Lower lobe of right lung (tissue), 2 donors: ENCODE measurements at regions not wholly inside any gene's neighbourhood (a gene's known extent, or its start where the extent isn't known, plus 50 kb on each side); places are given as distances from the start of the nearest gene placed in this dataset.

Experiments used
- ATAC-seq, 2 donors: fragments of 200-7000 bp; cut with Tn5 transposase; one replicate each; pipeline ENCODE4 v1.9.1; 2020 to 2022; ENCODE audit warnings: mild to moderate bottlenecking in 2 of 2, moderate library complexity in 2 of 2
- DNase-seq: peaks from one replicate; pipeline ENCODE4 v3.0.0-alpha.2; 2020
- H3K27ac ChIP-seq: fragments of 200-600 bp; one replicate; pipeline ENCODE4 v1.8.0; 2022
- H3K27me3 ChIP-seq: fragments of 200-600 bp; one replicate; pipeline ENCODE4 v1.8.0; 2022; ENCODE audit warnings: low read depth
- H3K36me3 ChIP-seq: fragments of 200-600 bp; one replicate; pipeline ENCODE4 v1.8.0; 2022; ENCODE audit warnings: mild to moderate bottlenecking
- H3K4me1 ChIP-seq: fragments of 200-600 bp; one replicate; pipeline ENCODE4 v1.8.0; 2022
- H3K4me3 ChIP-seq: fragments of 200-600 bp; one replicate; pipeline ENCODE4 v1.8.0; 2022; ENCODE audit warnings: mild to moderate bottlenecking
- H3K9me3 ChIP-seq: fragments of 200-600 bp; one replicate; pipeline ENCODE4 v1.8.0; 2022
- intact Hi-C: fragments of 100-400 bp; cut with DNase I; formaldehyde crosslinking; loops from one replicate; pipeline ENCODE4 v1.11.0; 2022
- TF ChIP-seq, protein P1 (sequence below): fragments of 200-600 bp; IDR thresholded peaks from one replicate; pipeline ENCODE4 v1.8.0; 2022; ENCODE audit warnings: antibody characterized with exemption, mild to moderate bottlenecking
- donor health status: DM: no; HTN: yes; CAD: no; lungs with severe emphysema.

GRCh38 chr5:178808886-178809285 lies 50.9 kb upstream of the ZNF354B start:
- H3K27me3 ChIP-seq, result no peaks in the 10 kb centered on the region
- ATAC-seq (no peak), DNase-seq (no peak)
- H3K4me3 ChIP-seq, result no peak overlapping the region
- no peak overlapping the region for H3K27ac ChIP-seq
- no peaks in the 10 kb centered on the region for H3K9me3 ChIP-seq
- intact Hi-C loops, result no loop called here
- no peaks in the 10 kb centered on the region for H3K4me1 ChIP-seq
- TF ChIP-seq, protein P1, sequence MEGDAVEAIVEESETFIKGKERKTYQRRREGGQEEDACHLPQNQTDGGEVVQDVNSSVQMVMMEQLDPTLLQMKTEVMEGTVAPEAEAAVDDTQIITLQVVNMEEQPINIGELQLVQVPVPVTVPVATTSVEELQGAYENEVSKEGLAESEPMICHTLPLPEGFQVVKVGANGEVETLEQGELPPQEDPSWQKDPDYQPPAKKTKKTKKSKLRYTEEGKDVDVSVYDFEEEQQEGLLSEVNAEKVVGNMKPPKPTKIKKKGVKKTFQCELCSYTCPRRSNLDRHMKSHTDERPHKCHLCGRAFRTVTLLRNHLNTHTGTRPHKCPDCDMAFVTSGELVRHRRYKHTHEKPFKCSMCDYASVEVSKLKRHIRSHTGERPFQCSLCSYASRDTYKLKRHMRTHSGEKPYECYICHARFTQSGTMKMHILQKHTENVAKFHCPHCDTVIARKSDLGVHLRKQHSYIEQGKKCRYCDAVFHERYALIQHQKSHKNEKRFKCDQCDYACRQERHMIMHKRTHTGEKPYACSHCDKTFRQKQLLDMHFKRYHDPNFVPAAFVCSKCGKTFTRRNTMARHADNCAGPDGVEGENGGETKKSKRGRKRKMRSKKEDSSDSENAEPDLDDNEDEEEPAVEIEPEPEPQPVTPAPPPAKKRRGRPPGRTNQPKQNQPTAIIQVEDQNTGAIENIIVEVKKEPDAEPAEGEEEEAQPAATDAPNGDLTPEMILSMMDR, result no peak
- no peaks in the 10 kb centered on the region for H3K36me3 ChIP-seq

DNA sequence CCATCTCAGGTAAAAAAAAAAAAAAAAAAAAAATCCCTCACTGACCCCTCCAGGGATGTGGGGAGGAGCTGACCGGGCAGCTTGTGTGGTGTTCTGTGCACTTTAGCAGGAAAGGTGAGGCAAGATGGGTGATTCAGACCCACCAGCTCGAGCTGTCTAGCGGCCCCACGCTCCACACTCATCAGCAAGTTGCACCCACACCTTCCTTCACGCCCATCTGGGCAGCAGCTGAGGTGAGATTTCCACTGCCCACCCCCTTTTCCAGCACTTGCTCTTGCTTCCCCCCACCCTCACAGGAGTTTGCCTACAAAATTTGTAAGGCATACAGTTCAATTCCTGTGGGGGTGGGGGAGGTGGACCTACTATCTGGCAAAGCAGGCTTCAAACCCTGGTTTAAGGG lies 58.7 kb upstream of the ZNF354B start:
- H3K9me3 ChIP-seq, result no peaks in the 10 kb centered on the region
- DNase-seq (no peak), ATAC-seq (no peak)
- TF ChIP-seq, protein P1, result no peak
- H3K4me3 ChIP-seq, result no peak overlapping the region
- no peak overlapping the region for H3K27ac ChIP-seq
- H3K4me1 ChIP-seq, result no peaks in the 10 kb centered on the region
- intact Hi-C loops, result no loop called here
- no peaks in the 10 kb centered on the region for H3K36me3 ChIP-seq
- no peaks in the 10 kb centered on the region for H3K27me3 ChIP-seq

GRCh38 chr5:178797546-178798440 lies 62.0 kb upstream of the ZNF354B start:
- ATAC-seq, result no peak
- H3K27ac ChIP-seq, result no peak overlapping the region
- H3K9me3 ChIP-seq, result no peaks in the 10 kb centered on the region
- DNase-seq, result no peak
- H3K4me1 ChIP-seq, result no peaks in the 10 kb centered on the region
- no peaks in the 10 kb centered on the region for H3K36me3 ChIP-seq
- no peak overlapping the region for H3K4me3 ChIP-seq
- TF ChIP-seq, protein P1, result no peak
- intact Hi-C loops, result no loop called here
- H3K27me3 ChIP-seq, result no peaks in the 10 kb centered on the region

- H3K9me3 ChIP-seq, result no peaks in the 10 kb centered on the region
- H3K4me3 ChIP-seq, result no peak overlapping the region
- H3K27me3 ChIP-seq, result no peaks in the 10 kb centered on the region
- no peaks in the 10 kb centered on the region for H3K36me3 ChIP-seq
- ATAC-seq (no peak), DNase-seq (no peak)
- no peaks in the 10 kb centered on the region for H3K4me1 ChIP-seq
- no peak overlapping the region for H3K27ac ChIP-seq
- TF ChIP-seq, protein P1, result no peak
- intact Hi-C loops, result no loop called here
These were observed 62.6 kb upstream of the ZNF354B start for GRCh38 chr5:178797101-178797521.

DNA sequence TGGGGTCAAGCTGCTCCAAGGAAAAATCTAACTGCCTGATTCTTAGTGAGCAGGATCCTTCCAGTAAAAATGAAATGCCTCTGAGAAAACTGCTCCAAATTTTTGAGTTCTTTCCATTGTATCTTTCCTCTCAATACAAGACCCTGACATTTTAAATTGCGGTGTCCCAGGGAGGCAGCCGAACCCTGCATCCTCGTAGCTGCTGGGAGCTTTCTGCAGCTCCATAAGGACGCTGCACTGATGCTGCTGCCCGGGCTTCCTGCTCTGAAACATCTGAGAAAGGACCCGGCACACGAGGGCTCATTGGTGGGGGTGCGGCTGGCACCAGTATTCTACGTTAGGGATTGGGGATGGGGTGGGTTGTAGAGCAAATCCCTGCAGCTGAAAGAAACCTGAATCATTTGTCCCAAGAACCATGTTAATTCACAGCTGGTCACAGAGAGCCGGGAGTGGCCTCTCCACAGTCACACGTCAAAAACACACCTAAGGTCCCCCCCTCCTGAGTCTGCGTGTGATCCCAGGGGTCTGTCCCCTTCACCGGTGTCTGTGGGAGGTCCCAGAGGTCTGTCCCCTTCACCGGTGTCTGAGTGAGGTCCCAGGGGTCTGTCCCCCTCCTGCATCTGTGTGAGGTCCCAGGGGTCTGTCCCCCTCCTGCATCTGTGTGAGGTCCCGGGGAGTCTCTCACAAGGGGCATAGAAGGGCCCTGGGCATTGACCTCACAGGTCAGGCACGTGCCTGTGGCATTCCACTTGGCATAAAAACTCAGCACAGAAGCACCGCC lies 63.4 kb upstream of the ZNF354B start:
- ATAC-seq (peak in 1 of 2 donors; percentile 21), DNase-seq (no peak)
- Histone ChIP-seq H3K36me3 (no peaks in the 10 kb centered on the region), H3K4me1 (no peaks in the 10 kb centered on the region), H3K27me3 (no peaks in the 10 kb centered on the region), H3K4me3 (no peak overlapping the region), H3K9me3 (no peaks in the 10 kb centered on the region), H3K27ac (no peak overlapping the region)
- TF ChIP-seq, protein P1, result no peak
- intact Hi-C loops, result no loop called here
